Mesendoderm (in vitro differentiated cells): ENCODE measurements at regions not wholly inside any gene's neighbourhood (a gene's known extent, or its start where the extent isn't known, plus 50 kb on each side); places are given as distances from the start of the nearest gene placed in this dataset.
A peak's percentile ranks its signal among the peaks of the same experiment; 100 is the strongest.

ENCODE experiments used
- DNase-seq: peaks from one replicate; pipeline ENCODE4 v3.0.0; 2013
- H2AK5ac ChIP-seq: 2 replicates; pipeline ENCODE4 v1.6.1; 2013; ENCODE audit warnings: low read length, inconsistent platforms
- H2BK120ac ChIP-seq: 2 replicates; pipeline ENCODE4 v1.6.1; 2013; ENCODE audit warnings: low read depth, mild to moderate bottlenecking, low read length, moderate library complexity, mixed read lengths
- H2BK15ac ChIP-seq: replicated peaks from 2 replicates; pipeline ENCODE4 v1.6.1; 2013; ENCODE audit warnings: low read depth, mild to moderate bottlenecking, moderate library complexity
- H2BK5ac ChIP-seq: 2 replicates; pipeline ENCODE4 v1.6.1; 2013; ENCODE audit warnings: low read length, inconsistent platforms
- H3K18ac ChIP-seq: 2 replicates; pipeline ENCODE4 v1.6.1; 2013; ENCODE audit warnings: mild to moderate bottlenecking, low read length, mixed read lengths
- H3K23ac ChIP-seq: one replicate; pipeline ENCODE4 v1.6.1; 2013; ENCODE audit warnings: low read length
- H3K27ac ChIP-seq: 2 replicates; pipeline ENCODE4 v1.5.1; 2013; ENCODE audit warnings: low read depth, mild to moderate bottlenecking, inconsistent platforms, low read length, moderate library complexity
- H3K27me3 ChIP-seq: 2 replicates; pipeline ENCODE4 v1.6.1; 2013; ENCODE audit warnings: low read length, control low read depth, mild to moderate bottlenecking, inconsistent platforms; ENCODE audit not compliant: insufficient read depth, poor library complexity
- H3K36me3 ChIP-seq: 2 replicates; pipeline ENCODE4 v1.6.1; 2013; ENCODE audit warnings: low read length, inconsistent platforms; ENCODE audit not compliant: control insufficient read depth, insufficient read depth
- H3K4ac ChIP-seq: one replicate; pipeline ENCODE4 v1.6.1; 2013; ENCODE audit warnings: low read depth, mild to moderate bottlenecking, low read length, moderate library complexity
- H3K4me1 ChIP-seq: 2 replicates; pipeline ENCODE4 v1.6.1; 2013; ENCODE audit warnings: low read depth, low read length, inconsistent platforms; ENCODE audit not compliant: control insufficient read depth
- H3K4me2 ChIP-seq: 2 replicates; pipeline ENCODE4 v1.6.1; 2013; ENCODE audit warnings: low read length
- H3K4me3 ChIP-seq: 2 replicates; pipeline ENCODE4 v1.5.1; 2013; ENCODE audit warnings: mild to moderate bottlenecking, low read length
- H3K56ac ChIP-seq: one replicate; pipeline ENCODE4 v1.6.1; 2013; ENCODE audit warnings: low read length
- H3K79me1 ChIP-seq: 2 replicates; pipeline ENCODE4 v1.6.1; 2013; ENCODE audit warnings: low read length, inconsistent platforms
- H3K79me2 ChIP-seq: 2 replicates; pipeline ENCODE4 v1.6.1; 2013; ENCODE audit warnings: mild to moderate bottlenecking, low read length; ENCODE audit not compliant: control insufficient read depth, insufficient read depth
- H3K9ac ChIP-seq: 2 replicates; pipeline ENCODE4 v1.6.1; 2013; ENCODE audit warnings: low read length, inconsistent platforms
- H4K5ac ChIP-seq: one replicate; pipeline ENCODE4 v1.6.1; 2013; ENCODE audit warnings: low read length
- H4K8ac ChIP-seq: one replicate; pipeline ENCODE4 v1.6.1; 2013; ENCODE audit warnings: low read depth, mild to moderate bottlenecking, control low read depth, low read length, moderate library complexity
- WGBS: extraction: QIAGEN DNeasy Blood & Tissue Kit; methylation state at CpG from one replicate; pipeline ENCODE4 v1.1.7; 2013; ENCODE audit warnings: low lambda C conversion rate, missing lambda C conversion rate; ENCODE audit not compliant: insufficient coverage; ENCODE audit errors: extremely low coverage; 5-methylcytosine and 5-hydroxymethylcytosine counted together

- Histone ChIP-seq H2BK5ac (no peak overlapping the region), H2BK15ac (no peak overlapping the region), H3K4me2 (no peak overlapping the region), H2BK120ac (no peak overlapping the region), H3K27ac (no peak overlapping the region), H3K18ac (no peak overlapping the region), H3K36me3 (no peaks in the 10 kb centered on the region), H4K5ac (no peak overlapping the region), H3K27me3 (no peaks in the 10 kb centered on the region), H3K23ac (no peak overlapping the region), H2AK5ac (no peak overlapping the region), H4K8ac (peak overlapping the region; percentile 56), H3K4ac (no peak overlapping the region), H3K4me1 (no peaks in the 10 kb centered on the region), H3K79me2 (no peaks in the 10 kb centered on the region), H3K56ac (no peak overlapping the region), H3K79me1 (no peaks in the 10 kb centered on the region), H3K4me3 (no peak overlapping the region), H3K9ac (no peak overlapping the region)
- no peak for DNase-seq
Observed at GRCh38 chr13:80144493-80144892, 196.4 kb downstream of the SPRY2 start.

DNA sequence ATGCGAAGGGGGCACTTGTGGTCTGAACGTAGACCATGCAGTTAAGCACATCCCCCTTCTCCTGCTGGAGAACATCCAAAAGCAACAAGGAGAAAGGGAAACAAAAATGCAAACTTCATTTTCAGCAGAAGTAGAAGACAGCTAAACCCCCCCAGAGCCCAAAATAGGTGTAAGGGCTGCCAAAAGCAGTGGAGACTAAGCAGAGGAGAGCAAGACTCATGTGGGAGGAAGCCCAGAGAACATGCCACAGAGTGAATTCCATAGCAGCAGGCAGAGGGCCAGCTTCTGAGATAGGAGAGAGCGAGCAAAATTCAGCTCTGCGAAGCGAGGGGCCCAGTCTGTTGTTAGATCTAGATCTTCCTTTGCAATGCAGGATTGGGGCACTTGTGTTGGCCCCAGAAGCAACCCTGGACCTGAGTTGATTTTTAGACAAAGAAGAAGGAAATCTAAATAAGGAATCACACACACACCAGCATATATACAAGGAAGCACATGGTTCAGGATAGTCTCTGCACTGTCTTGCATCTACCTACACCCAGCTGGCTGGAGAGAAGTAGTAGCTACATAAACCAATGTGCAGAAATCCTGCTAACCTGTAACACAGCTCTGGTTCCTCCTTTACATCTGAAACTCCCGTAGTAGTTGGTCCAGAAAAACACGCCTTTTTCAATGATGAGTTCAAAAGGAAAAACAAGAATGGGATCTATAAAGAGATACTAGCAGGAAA, 199.6 kb downstream of the SPRY2 start:
- Histone ChIP-seq H3K4me1 (no peaks in the 10 kb centered on the region), H3K4me3 (no peak overlapping the region), H3K27ac (no peak overlapping the region), H3K56ac (no peak overlapping the region), H3K79me1 (no peaks in the 10 kb centered on the region), H2AK5ac (no peak overlapping the region), H3K36me3 (no peaks in the 10 kb centered on the region), H3K79me2 (no peaks in the 10 kb centered on the region), H3K9ac (no peak overlapping the region), H3K18ac (peak overlapping the region; percentile 86), H3K27me3 (no peaks in the 10 kb centered on the region), H3K23ac (no peak overlapping the region), H3K4ac (no peak overlapping the region), H4K8ac (peak overlapping the region; percentile 56), H4K5ac (no peak overlapping the region), H2BK15ac (peak overlapping the region; percentile 99), H3K4me2 (no peak overlapping the region), H2BK120ac (peak overlapping the region; percentile 23), H2BK5ac (no peak overlapping the region)
- no CpG with 5 or more reads among the region's 7 CpGs for WGBS
- peak; percentile 51 for DNase-seq

DNA sequence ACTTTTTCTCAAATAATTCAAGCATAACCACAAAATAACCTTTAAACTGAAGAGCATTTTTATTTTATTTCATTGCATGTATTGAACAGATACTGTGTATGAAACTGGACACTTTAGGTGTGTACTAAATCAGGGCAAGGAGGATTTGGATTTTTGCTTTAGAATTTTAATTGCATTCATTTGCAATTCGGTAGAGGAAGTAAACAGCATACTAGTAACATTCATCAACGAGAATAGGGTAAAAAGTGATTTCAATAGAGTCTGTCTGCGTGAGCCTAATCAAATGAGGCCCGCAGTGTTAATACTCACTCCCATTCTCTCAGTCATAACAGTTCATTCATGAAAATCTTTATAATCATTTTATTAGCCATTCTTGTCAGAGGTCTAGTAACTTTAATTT, 200.2 kb downstream of the SPRY2 start:
- H3K56ac ChIP-seq, result no peak overlapping the region
- no peak overlapping the region for H2AK5ac ChIP-seq
- H3K4ac ChIP-seq, result no peak overlapping the region
- no CpG with 5 or more reads among the region's 4 CpGs for WGBS
- no peak overlapping the region for H3K27ac ChIP-seq
- DNase-seq, result no peak
- H2BK120ac ChIP-seq, result peak overlapping the region; percentile 23
- H3K9ac ChIP-seq, result no peak overlapping the region
- no peak overlapping the region for H3K23ac ChIP-seq
- no peak overlapping the region for H3K4me3 ChIP-seq
- no peaks in the 10 kb centered on the region for H3K36me3 ChIP-seq
- H3K4me2 ChIP-seq, result no peak overlapping the region
- H4K5ac ChIP-seq, result no peak overlapping the region
- no peak overlapping the region for H2BK15ac ChIP-seq
- H3K79me1 ChIP-seq, result no peaks in the 10 kb centered on the region
- peak overlapping the region; percentile 56 for H4K8ac ChIP-seq
- no peaks in the 10 kb centered on the region for H3K4me1 ChIP-seq
- no peaks in the 10 kb centered on the region for H3K79me2 ChIP-seq
- no peak overlapping the region for H3K18ac ChIP-seq
- H2BK5ac ChIP-seq, result no peak overlapping the region
- H3K27me3 ChIP-seq, result no peaks in the 10 kb centered on the region

DNA sequence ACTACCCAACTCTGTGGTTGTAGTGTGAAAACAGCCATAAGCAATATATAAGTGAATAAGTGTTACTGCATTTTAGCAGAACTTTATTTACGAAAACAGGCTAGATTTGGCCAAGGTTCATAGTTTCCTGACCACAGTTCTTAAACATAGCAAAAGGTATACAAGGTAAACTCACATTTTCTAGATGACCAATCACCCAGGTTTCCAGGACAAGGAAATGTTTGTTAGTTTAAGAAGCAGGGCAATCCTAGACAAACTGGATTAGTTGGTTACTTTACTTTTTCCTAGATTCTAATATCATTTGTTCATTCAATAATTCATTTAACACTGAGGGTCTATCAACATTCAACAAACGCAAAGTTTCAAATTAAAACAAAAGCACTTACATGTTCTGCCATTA, 201.7 kb downstream of the SPRY2 start:
- no peaks in the 10 kb centered on the region for H3K79me1 ChIP-seq
- no peak overlapping the region for H3K23ac ChIP-seq
- no peaks in the 10 kb centered on the region for H3K4me1 ChIP-seq
- DNase-seq, result no peak
- no peaks in the 10 kb centered on the region for H3K79me2 ChIP-seq
- no peak overlapping the region for H2AK5ac ChIP-seq
- H3K9ac ChIP-seq, result no peak overlapping the region
- H2BK120ac ChIP-seq, result no peak overlapping the region
- no peak overlapping the region for H3K4ac ChIP-seq
- no peak overlapping the region for H2BK15ac ChIP-seq
- no peak overlapping the region for H3K56ac ChIP-seq
- H3K4me3 ChIP-seq, result no peak overlapping the region
- H3K27me3 ChIP-seq, result no peaks in the 10 kb centered on the region
- no peak overlapping the region for H3K27ac ChIP-seq
- no CpG with 5 or more reads among the region's 2 CpGs for WGBS
- H3K18ac ChIP-seq, result no peak overlapping the region
- H3K4me2 ChIP-seq, result no peak overlapping the region
- H4K8ac ChIP-seq, result no peak overlapping the region
- H2BK5ac ChIP-seq, result no peak overlapping the region
- no peak overlapping the region for H4K5ac ChIP-seq
- no peaks in the 10 kb centered on the region for H3K36me3 ChIP-seq

GRCh38 chr13:80137994-80138393, 202.9 kb downstream of the SPRY2 start:
- DNase-seq, result no peak
- Histone ChIP-seq H3K27ac (no peak overlapping the region), H3K4ac (no peak overlapping the region), H3K9ac (no peak overlapping the region), H2BK5ac (no peak overlapping the region), H3K79me1 (no peaks in the 10 kb centered on the region), H3K56ac (no peak overlapping the region), H3K18ac (no peak overlapping the region), H3K4me1 (peaks cover 9% of the 10 kb centered on the region), H3K4me2 (no peak overlapping the region), H3K4me3 (no peak overlapping the region), H3K79me2 (no peaks in the 10 kb centered on the region), H3K36me3 (no peaks in the 10 kb centered on the region), H4K5ac (no peak overlapping the region), H2AK5ac (no peak overlapping the region), H4K8ac (no peak overlapping the region), H3K23ac (no peak overlapping the region), H2BK120ac (no peak overlapping the region), H3K27me3 (no peaks in the 10 kb centered on the region), H2BK15ac (no peak overlapping the region)
- WGBS, result no CpG with 5 or more reads among the region's 3 CpGs

DNA sequence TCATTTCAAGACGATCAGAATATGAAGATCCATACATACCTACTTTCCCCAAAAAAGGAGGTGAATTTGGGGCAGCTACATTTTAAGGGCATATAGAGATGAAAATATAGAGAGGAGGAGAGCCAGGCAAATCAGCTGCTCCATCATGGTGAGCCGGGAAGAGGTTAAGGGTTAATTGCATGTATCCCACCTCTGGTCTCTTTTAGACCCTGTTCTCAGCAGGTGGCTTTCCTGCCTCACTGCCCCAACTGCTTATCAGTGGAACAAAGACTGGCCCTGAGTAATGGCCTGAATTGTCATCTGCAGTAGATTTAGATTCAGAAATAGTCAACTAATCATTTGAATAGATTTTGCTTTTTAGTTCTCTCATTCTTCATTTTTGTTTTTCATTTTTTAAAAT, 206.6 kb downstream of the SPRY2 start:
- no CpG with 5 or more reads among the region's 2 CpGs for WGBS
- H3K36me3 ChIP-seq, result no peaks in the 10 kb centered on the region
- H2BK120ac ChIP-seq, result no peak overlapping the region
- no peak overlapping the region for H3K4me2 ChIP-seq
- H3K4ac ChIP-seq, result no peak overlapping the region
- H4K5ac ChIP-seq, result no peak overlapping the region
- H3K27ac ChIP-seq, result peak overlapping the region; percentile 46
- no peak overlapping the region for H3K18ac ChIP-seq
- peaks cover 13% of the 10 kb centered on the region for H3K4me1 ChIP-seq
- H4K8ac ChIP-seq, result no peak overlapping the region
- H3K79me1 ChIP-seq, result no peaks in the 10 kb centered on the region
- H3K27me3 ChIP-seq, result no peaks in the 10 kb centered on the region
- peak overlapping the region; percentile 59 for H3K56ac ChIP-seq
- H3K4me3 ChIP-seq, result no peak overlapping the region
- no peak overlapping the region for H3K9ac ChIP-seq
- no peaks in the 10 kb centered on the region for H3K79me2 ChIP-seq
- peak; percentile 65 for DNase-seq
- H2BK15ac ChIP-seq, result peak overlapping the region; percentile 41
- no peak overlapping the region for H3K23ac ChIP-seq
- no peak overlapping the region for H2BK5ac ChIP-seq
- no peak overlapping the region for H2AK5ac ChIP-seq
